H1 (cell line): ENCODE measurements at regions not wholly inside any gene's neighbourhood (a gene's known extent, or its start where the extent isn't known, plus 50 kb on each side); places are given as distances from the start of the nearest gene placed in this dataset.
A peak's percentile ranks its signal among the peaks of the same experiment; 100 is the strongest.

Source experiments
- CTCF ChIA-PET: fragments of 300-600 bp; sonication (Branson Sonifier 250); formaldehyde crosslinking; loops from one replicate; lab custom pipeline; 2021; ENCODE audit not compliant: partially characterized antibody; lab: Charles Lee
- POLR2A ChIA-PET: fragments of 300-600 bp; sonication (Branson Sonifier 250); formaldehyde crosslinking; loops from one replicate; lab custom pipeline; 2021; ENCODE audit warnings: inconsistent platforms; ENCODE audit not compliant: partially characterized antibody; lab: Charles Lee
- DNase-seq, 2 experiments: peaks; one replicate each; pipeline versions ENCODE4 v3.0.0 to v3.0.0-alpha.2; 2010 to 2022; ENCODE audit warnings: low spot score in 2 of 2, low read depth in 1 of 2, mixed read lengths in 1 of 2
- FAIRE-seq: peaks from 2 replicates; lab custom pipeline; 2011; peaks lifted over from hg19 to GRCh38; lab: Jason Lieb, UNC
- H2AFZ ChIP-seq: 2 replicates; pipeline ENCODE4 v1.8.1; 2012; ENCODE audit warnings: low read length, inconsistent platforms
- H2AK5ac ChIP-seq: 2 replicates; pipeline ENCODE4 v1.6.1; 2013; ENCODE audit warnings: low read depth, low read length
- H2BK120ac ChIP-seq: replicated peaks from 2 replicates; pipeline ENCODE3; 2013; ENCODE audit warnings: low read depth, low read length, inconsistent platforms
- H2BK12ac ChIP-seq: 2 replicates; pipeline ENCODE4 v1.6.1; 2013; ENCODE audit warnings: low read depth, low read length
- H2BK15ac ChIP-seq: 2 replicates; pipeline ENCODE4 v1.6.1; 2013; ENCODE audit warnings: low read length
- H2BK20ac ChIP-seq: 2 replicates; pipeline ENCODE4 v1.6.1; 2013; ENCODE audit warnings: low read length
- H2BK5ac ChIP-seq: 2 replicates; pipeline ENCODE4 v1.6.1; 2013; ENCODE audit warnings: low read depth, low read length
- H3K14ac ChIP-seq: 2 replicates; pipeline ENCODE4 v1.6.1; 2013; ENCODE audit warnings: inconsistent platforms; ENCODE audit not compliant: insufficient read length
- H3K18ac ChIP-seq: 2 replicates; pipeline ENCODE4 v1.6.1; 2013; ENCODE audit warnings: low read length; ENCODE audit errors: extremely low read depth
- H3K23ac ChIP-seq: 2 replicates; pipeline ENCODE4 v1.6.1; 2013; ENCODE audit warnings: inconsistent platforms; ENCODE audit not compliant: insufficient read length
- H3K23me2 ChIP-seq: 2 replicates; pipeline ENCODE4 v1.6.1; 2013; ENCODE audit warnings: low read depth, low read length
- H3K27ac ChIP-seq: 2 replicates; pipeline ENCODE4 v1.6.1; 2011; ENCODE audit warnings: low read depth, low read length, inconsistent platforms
- H3K27me3 ChIP-seq, 4 experiments: replicated peaks in 1 of 4; 1 replicate in 1 of 4; 2 replicates in 3 of 4; pipeline versions ENCODE4 v1.6.1 to v1.8.1; 2011 to 2013; ENCODE audit warnings: low read length in 3 of 4, mild to moderate bottlenecking in 3 of 4, inconsistent platforms in 2 of 4, mixed read lengths in 2 of 4, moderate library complexity in 1 of 4; ENCODE audit not compliant: control insufficient read depth in 3 of 4, insufficient read depth in 3 of 4; ENCODE audit errors: extremely low read depth in 1 of 4
- H3K36me3 ChIP-seq, 4 experiments: 2 replicates each; pipeline versions ENCODE4 v1.6.1 to v1.8.1; 2011 to 2013; ENCODE audit warnings: mild to moderate bottlenecking in 4 of 4, low read length in 3 of 4, moderate library complexity in 2 of 4, control low read depth in 1 of 4, inconsistent platforms in 1 of 4; ENCODE audit not compliant: insufficient read depth in 4 of 4, control insufficient read depth in 2 of 4
- H3K4ac ChIP-seq: replicated peaks from 2 replicates; pipeline ENCODE3; 2013; ENCODE audit warnings: low read length, low read depth, mixed read lengths, inconsistent platforms; ENCODE audit not compliant: insufficient read length
- H3K4me1 ChIP-seq, 4 experiments: replicated peaks in 1 of 4; 1 replicate in 1 of 4; 2 replicates in 3 of 4; pipeline versions ENCODE4 v1.6.1 to v1.8.1; 2011 to 2013; ENCODE audit warnings: low read length in 3 of 4, inconsistent platforms in 2 of 4, mixed read lengths in 1 of 4; ENCODE audit not compliant: insufficient read depth in 4 of 4, control insufficient read depth in 3 of 4
- H3K4me2 ChIP-seq, 2 experiments: 2 replicates each; pipeline versions ENCODE4 v1.6.1 to v1.8.1; 2011 to 2013; ENCODE audit warnings: low read depth in 2 of 2, low read length in 2 of 2, control low read depth in 1 of 2, inconsistent platforms in 1 of 2, mild to moderate bottlenecking in 1 of 2; ENCODE audit not compliant: insufficient read depth in 1 of 2
- H3K4me3 ChIP-seq, 4 experiments: fragments of 200-600, 300-600 bp in 1 of 4; sonication (generic), shearing (Covaris generic), sonication (Bioruptor Twin) in 1 of 4; 2 replicates each; pipeline versions ENCODE4 v1.5.1 to v1.8.1; 2011 to 2016; ENCODE audit warnings: low read length in 4 of 4, low read depth in 3 of 4, control low read depth in 2 of 4, inconsistent platforms in 2 of 4, mild to moderate bottlenecking in 2 of 4, mixed read lengths in 1 of 4, moderate library complexity in 1 of 4; ENCODE audit not compliant: insufficient read depth in 2 of 4; ENCODE audit errors: extremely low read depth in 1 of 4
- H3K56ac ChIP-seq: replicated peaks from 2 replicates; pipeline ENCODE3; 2013; ENCODE audit warnings: low read depth, mild to moderate bottlenecking, mixed read lengths, low read length, inconsistent platforms; ENCODE audit not compliant: insufficient read length
- H3K79me1 ChIP-seq: 2 replicates; pipeline ENCODE4 v1.6.1; 2013; ENCODE audit warnings: low read depth, low read length, control low read depth
- H3K79me2 ChIP-seq, 2 experiments: 2 replicates each; pipeline versions ENCODE4 v1.6.1 to v1.8.1; 2012 to 2013; ENCODE audit warnings: low read length in 2 of 2, mild to moderate bottlenecking in 2 of 2, inconsistent platforms in 1 of 2; ENCODE audit not compliant: insufficient read depth in 2 of 2, control insufficient read depth in 1 of 2
- H3K9ac ChIP-seq, 4 experiments: replicated peaks in 1 of 4; 1 replicate in 1 of 4; 2 replicates in 3 of 4; pipeline versions ENCODE4 v1.6.1 to v1.8.1; 2011 to 2013; ENCODE audit warnings: low read depth in 3 of 4, low read length in 3 of 4, control low read depth in 2 of 4, mild to moderate bottlenecking in 2 of 4, moderate library complexity in 2 of 4, inconsistent platforms in 1 of 4; ENCODE audit errors: extremely low read depth in 1 of 4
- H3K9me3 ChIP-seq, 2 experiments: 2 replicates each; pipeline versions ENCODE4 v1.6.1 to v1.8.1; 2012 to 2013; ENCODE audit warnings: mild to moderate bottlenecking in 2 of 2, moderate library complexity in 2 of 2, control low read depth in 1 of 2, inconsistent platforms in 1 of 2, low read depth in 1 of 2, low read length in 1 of 2, mixed read lengths in 1 of 2; ENCODE audit not compliant: insufficient read depth in 2 of 2
- H4K20me1 ChIP-seq, 2 experiments: replicated peaks in 1 of 2; 2 replicates each; pipeline versions ENCODE3 to v1.8.1; 2011 to 2013; ENCODE audit warnings: inconsistent platforms in 2 of 2, low read length in 2 of 2, mild to moderate bottlenecking in 1 of 2; ENCODE audit not compliant: insufficient read depth in 2 of 2, control insufficient read depth in 1 of 2
- H4K5ac ChIP-seq: 2 replicates; pipeline ENCODE4 v1.6.1; 2013; ENCODE audit warnings: low read length, low read depth, mixed read lengths, inconsistent platforms; ENCODE audit not compliant: insufficient read length
- H4K8ac ChIP-seq: 2 replicates; pipeline ENCODE4 v1.8.0; 2013; ENCODE audit warnings: mild to moderate bottlenecking, moderate library complexity, low read length, inconsistent platforms; ENCODE audit not compliant: insufficient read depth; ENCODE audit errors: extremely low read depth
- H4K91ac ChIP-seq: replicated peaks from 2 replicates; pipeline ENCODE3; 2013; ENCODE audit warnings: low read length, mixed read lengths, inconsistent platforms; ENCODE audit not compliant: insufficient read length
- CREB1 ChIP-seq: IDR thresholded peaks from 2 replicates; pipeline ENCODE4 v1.6.1; 2012; ENCODE audit warnings: inconsistent platforms
- USF2 ChIP-seq: IDR thresholded peaks from 2 replicates; pipeline ENCODE4 v1.6.1; 2011; ENCODE audit warnings: low read length, improper control_type of control experiment

DNA sequence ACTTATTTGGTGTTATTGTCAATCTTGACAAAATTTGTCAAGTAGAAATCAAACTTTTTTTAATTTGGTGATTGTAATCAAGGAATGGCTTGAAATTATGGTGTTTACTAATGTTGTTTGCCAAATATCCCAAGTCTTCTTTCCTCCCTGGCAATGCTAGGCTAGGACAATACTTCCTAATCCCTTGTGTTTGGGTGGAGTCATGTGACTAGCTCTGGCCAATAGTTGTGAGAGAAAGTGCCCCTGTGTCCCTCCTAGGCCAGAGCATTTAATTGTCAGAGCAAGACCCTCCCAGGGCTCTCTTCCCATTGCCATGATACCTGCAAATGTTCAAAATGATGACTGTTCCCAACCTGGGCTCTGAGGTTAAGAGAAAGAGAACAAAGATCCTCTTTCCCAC lies 132.7 kb downstream of the ANXA2 start:
- no peak overlapping the region for H3K14ac ChIP-seq
- CTCF ChIA-PET: interaction anchor here (1.0 to 1.6 kb wide), 5 partner anchors 10 to 524 kb away, joined by 3 to 7 read pairs (median 4); no protein-coding TSS in a partner anchor
- 0 out of 7 replicates have a peak, but pooled peaks cover 0 to 2% (median under 1%) of the 10 kb centered on the region in 4 experiments for H3K27me3 ChIP-seq
- no peak overlapping the region for H4K5ac ChIP-seq
- H3K4me2 ChIP-seq: no peak overlapping the region
- no peaks in the 10 kb centered on the region for H3K79me2 ChIP-seq
- H3K4me3 ChIP-seq: no peak overlapping the region
- 0 out of 2 replicates have a peak overlapping the region, but pooled peaks have one; percentile 26 for H2AFZ ChIP-seq
- no peak overlapping the region for H3K56ac ChIP-seq
- H4K8ac ChIP-seq: no peak overlapping the region
- no peak for FAIRE-seq
- H4K20me1 ChIP-seq: no peaks in the 10 kb centered on the region
- no peak overlapping the region for H2AK5ac ChIP-seq
- POLR2A ChIA-PET: interaction anchor here (1.0 kb wide), 1 partner anchor 19 kb away, joined by 4 read pairs; no protein-coding TSS in a partner anchor
- no peak overlapping the region for H3K18ac ChIP-seq
- no peak for DNase-seq
- no peak overlapping the region for H3K9ac ChIP-seq
- H2BK15ac ChIP-seq: no peak overlapping the region
- no peak overlapping the region for H2BK5ac ChIP-seq
- H2BK20ac ChIP-seq: no peak overlapping the region
- no peak overlapping the region for H3K27ac ChIP-seq
- H3K23me2 ChIP-seq: no peaks in the 10 kb centered on the region
- H3K4me1 ChIP-seq: no peaks in the 10 kb centered on the region
- no peak overlapping the region for H2BK120ac ChIP-seq
- no peak overlapping the region for H3K4ac ChIP-seq
- H3K9me3 ChIP-seq: no peaks in the 10 kb centered on the region
- H3K23ac ChIP-seq: no peak overlapping the region
- no peak overlapping the region for H4K91ac ChIP-seq
- H2BK12ac ChIP-seq: no peak overlapping the region
- H3K36me3 ChIP-seq: no peaks in the 10 kb centered on the region
- no peak for TF ChIP-seq CREB1
- TF ChIP-seq USF2: 0 out of 2 replicates have a peak, but pooled peaks have one; percentile 14
- no peaks in the 10 kb centered on the region for H3K79me1 ChIP-seq
